ENCODE measurements at regions not wholly inside any gene's neighbourhood (a gene's known extent, or its start where the extent isn't known, plus 50 kb on each side); places are given as distances from the start of the nearest gene placed in this dataset.

DNA sequence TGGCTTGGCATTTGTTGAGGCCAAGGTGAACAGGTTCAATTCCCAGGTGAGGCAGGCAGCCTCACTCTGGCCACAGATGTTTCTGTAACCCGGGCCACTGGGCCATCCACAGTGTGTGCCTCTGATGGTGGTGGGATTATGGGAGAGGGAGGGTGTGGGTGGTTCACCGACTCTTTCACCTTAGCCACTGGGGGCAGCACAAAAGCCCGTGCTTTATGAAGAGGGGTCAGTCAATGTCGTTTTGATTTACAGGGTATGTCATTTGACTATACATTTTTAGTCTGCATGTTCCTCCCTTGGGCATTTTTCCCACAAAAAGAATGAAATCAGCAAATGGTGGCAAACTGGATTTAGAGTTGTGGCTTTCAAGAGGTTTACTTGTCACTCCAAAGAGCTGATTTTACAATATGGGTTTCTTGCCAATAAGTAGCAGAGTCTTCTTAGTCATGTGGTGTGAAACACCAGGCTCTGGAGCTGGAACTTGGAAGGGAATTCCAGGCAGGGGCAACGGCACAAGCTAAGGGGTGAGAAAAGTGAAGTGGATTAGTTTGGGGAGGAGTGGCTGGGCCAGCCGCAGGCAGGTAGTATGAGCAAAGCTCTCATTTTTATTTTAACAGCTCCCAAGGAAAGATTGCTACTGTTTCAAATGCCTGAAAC is 217.8 kb upstream of the ZBED5 start:
- no peak for DNase-seq

DNA sequence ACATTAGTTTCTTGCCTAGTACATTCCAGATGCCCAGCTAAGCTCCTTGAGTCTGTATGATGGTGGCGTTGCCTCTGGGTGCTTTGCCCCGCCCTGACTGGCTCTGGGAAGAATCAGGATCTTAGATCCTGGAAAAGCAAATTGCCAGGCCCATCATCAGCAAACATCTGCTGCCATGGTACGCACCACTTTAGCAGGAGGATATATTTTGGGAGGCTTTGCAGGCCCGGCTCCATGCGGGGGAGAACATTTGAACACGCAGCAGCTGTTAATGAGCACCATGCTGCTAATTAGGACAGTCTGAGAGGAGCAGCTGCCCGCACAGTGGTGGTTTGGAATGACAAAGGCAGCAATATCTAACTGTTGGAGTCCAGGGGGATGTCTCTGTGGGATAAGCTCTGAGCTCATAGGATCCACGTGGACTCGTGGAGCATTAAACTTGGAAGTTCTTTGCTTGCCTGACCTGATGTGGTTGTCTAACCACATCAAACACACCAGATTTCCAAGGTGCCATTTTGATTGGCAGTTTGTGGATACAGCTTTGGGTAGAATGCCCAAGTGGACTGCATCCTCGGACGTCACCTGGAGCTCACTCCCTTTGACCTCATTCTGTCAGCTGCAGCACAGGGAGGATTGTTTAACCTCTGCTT is 217.0 kb upstream of the ZBED5 start:
- DNase-seq, result no peak

- DNase-seq, result no peak
These were observed 216.1 kb upstream of the ZBED5 start for GRCh38 chr11:11073996-11074395.

- DNase-seq, result no peak
These were observed 214.2 kb upstream of the ZBED5 start for GRCh38 chr11:11072067-11072466.

DNA sequence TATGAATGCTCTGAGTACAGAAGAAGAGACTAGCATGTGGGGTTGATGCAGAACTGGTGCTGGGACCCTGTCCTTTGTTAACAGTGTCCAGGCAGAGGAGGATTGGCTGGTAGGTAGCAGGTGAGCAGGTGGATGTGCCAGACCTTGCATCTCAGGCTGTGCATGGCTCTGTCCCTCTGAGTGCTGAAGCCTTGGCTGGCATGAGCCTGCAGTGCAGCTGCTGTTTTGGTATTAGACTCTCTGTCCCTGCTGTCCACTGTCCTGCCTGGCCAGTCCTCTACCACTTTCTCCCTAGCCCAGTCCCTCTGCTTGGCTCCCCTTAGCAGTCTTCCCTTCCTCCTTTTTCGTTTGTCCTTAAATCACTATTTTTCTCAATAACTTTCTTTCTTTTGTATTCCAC is 213.6 kb upstream of the ZBED5 start:
- DNase-seq, result no peak

DNA sequence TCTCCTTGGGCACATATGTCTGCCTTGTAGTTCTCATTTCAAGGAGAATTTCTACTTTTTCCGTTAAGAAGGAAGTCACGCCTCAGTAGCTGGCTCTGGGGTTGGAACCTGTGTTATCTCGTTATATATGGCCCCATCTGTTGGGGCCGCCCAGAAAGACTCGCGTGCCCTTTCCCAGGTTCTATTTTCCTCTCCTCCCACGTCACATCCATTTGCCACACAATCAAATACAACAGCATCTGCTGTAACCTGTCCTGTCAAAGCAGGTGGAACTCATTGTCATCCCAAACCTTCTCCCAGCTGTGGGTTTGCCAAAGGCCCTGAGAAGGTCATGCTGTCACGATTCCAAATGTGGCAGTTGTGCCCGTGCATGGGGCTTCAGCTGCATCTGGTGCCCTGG is 213.1 kb upstream of the ZBED5 start:
- no peak for DNase-seq

DNA sequence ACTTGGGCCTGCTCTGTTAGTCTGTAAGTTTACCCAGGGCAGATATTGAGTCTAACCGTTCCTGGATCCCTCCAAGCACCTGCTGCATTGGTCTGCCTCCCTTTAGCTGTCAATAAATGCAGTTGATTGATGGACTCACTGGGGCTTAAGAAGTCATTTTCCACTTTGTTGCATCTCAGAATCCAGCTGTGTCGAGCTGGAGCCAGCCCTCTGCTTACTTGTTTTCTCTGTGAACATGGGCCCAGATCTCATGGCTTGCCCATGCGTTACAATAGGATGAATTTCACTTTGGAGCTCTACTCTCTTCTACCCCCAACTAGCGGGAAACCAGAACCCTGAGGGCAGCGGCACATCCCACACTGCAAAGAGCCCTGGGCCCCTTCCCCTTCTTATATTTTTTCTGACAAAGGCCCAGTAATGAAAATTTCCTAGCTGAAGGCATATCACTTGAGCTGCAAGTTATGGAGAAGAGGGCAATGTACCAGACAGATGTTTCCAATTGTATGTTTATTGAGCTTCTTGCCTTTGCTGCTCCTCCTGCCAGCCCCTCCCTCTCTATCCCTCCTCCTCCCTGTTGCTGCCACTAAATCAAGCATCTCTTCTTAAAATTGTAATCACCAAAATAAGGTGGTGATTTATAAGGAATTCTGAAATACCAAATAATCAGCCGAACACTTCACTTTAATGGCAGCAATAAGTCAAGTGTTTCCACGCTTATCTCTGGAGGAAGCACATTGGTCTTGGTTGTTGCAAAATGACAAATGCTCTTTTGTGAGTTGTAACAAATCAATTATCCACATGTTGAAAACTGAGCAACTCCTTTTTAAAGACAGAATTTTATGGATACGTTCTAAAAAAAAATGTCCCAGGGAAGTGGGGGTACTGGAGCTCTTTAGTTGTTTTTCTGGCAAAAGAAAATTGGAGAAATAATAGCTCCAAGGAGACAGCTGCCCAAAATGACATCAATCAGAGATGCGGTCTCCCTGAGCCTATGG is 212.3 kb upstream of the ZBED5 start:
- DNase-seq, result no peak

- no peak for DNase-seq
These were observed 210.3 kb upstream of the ZBED5 start for GRCh38 chr11:11068113-11068512.

DNA sequence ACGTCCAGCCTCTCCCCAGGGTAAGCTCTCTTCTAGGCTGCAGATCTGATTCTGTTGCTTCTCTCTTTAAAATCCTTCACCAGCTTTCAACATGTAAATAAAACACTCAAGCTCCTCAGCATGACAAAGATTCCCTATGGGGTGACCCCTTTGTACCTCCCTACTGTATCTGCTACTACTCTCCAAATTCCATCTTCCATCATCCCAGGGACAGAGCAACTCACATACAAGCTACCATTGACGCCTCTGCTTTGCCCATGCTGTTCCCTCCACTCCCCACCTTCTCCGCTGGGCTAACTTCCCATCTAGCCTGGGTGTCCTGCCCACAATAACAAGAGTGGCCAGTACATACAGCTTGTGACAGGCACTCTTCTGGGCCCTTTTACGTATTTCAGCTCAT is 207.5 kb upstream of the ZBED5 start:
- no peak for DNase-seq

DNA sequence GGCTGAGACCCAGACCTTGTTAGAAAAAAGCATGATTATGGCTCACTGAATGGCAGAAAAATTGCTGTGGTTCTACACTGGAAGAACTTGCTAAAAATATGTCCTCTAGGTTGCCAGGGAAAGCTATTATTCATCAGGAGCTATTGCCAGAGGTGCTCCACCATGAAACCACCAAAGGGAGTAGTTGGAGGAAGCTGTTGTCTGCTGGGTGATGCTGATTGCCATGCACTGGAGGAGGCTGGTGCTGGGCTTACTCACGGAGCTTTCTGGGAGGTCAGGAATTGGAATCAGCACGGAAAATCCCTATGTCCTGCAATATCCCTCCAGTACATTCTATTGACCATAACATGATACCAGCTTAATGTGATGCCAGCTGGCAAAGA is 199.6 kb upstream of the ZBED5 start:
- DNase-seq, result no peak

DNA sequence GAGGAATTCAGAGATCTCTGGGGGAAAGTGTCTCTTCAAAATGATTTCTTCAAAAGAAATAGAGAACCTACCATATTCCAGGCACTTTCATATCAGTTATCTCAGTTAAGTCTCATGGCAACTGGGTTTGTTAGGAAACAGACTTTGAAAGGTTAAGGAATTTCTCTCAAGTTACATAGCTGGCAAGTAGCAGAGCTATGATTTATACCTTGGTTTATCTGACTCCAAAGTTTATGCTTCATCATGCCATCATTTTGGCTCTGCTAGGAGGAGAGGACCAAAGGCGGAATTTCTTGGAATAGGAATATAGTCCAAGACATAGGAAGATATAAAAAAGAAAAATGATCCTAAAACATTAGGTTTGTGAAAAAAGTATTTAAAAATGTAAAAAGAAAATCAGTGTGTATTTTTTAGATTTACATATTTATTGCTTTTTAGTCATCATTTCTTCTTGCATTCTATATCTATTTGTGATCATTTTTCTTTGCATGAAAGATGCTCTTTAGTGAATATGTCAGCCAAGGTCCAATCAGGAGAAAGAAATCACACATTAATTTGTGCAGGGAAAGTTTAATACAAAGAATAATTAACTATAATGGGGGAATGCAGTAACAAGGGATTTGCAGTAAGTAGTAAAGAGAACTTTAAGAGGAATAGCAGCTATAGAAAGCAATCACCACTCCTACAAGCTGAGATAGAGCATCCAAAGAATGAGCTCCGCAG is 199.1 kb upstream of the ZBED5 start:
- no peak for DNase-seq

DNA sequence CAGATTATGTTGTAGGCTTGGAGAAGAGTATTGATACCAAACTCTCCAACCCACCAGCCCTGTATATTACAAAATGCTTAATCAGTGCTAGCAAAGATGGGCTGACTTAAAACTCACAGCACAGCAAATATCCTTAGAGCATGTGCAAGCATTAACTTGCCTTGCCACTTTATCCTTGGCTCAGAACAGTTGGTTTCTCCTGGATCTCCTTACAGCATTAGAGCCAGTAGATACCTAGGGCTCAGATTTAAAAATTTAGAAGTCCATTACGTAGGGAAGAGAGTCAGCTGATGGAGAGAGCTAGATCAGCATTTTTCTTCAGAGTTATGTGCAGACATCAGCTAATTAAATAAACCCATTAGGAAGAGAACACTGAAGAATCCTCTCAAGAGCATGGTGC is 198.5 kb upstream of the ZBED5 start:
- DNase-seq, result no peak

DNA sequence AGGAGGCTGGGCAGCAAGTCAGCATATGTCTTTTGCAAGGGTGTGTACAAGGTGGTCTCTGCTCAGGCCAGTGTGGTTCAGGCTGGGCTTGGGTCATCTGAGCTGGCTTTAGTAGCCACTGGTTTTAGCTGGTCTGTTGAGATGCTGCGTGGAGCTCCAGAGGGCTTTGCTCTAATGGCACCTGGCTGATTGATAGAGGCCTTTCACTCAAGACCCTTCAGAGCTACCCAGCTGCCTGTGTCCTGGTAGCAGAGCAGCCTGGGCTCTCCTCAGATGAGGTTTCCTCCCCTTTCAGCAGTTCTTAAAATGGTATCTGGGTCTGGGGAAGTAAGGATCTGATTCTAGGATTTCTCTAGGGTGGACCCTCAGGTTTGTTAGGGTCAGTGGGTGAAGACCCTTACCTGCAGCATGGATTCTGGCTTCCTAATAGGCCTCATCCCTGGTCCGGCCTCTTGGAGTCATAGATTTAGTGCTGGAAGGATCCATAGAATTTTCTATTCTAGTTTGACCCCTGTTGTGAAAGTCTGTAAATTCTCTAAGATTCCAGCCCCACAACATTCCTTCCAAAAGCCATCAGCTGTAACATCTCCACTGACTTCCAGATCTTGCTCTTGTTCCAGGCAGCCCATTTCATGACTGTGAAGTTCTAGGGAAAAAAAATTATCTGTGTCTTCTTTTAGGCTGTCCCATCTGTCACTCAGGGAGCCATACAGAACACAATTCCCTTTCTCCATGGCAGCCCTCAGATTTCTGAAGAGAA is 190.2 kb upstream of the ZBED5 start:
- no peak for DNase-seq

GRCh38 chr11:11046781-11047180 is 188.9 kb upstream of the ZBED5 start:
- no peak for DNase-seq

DNA sequence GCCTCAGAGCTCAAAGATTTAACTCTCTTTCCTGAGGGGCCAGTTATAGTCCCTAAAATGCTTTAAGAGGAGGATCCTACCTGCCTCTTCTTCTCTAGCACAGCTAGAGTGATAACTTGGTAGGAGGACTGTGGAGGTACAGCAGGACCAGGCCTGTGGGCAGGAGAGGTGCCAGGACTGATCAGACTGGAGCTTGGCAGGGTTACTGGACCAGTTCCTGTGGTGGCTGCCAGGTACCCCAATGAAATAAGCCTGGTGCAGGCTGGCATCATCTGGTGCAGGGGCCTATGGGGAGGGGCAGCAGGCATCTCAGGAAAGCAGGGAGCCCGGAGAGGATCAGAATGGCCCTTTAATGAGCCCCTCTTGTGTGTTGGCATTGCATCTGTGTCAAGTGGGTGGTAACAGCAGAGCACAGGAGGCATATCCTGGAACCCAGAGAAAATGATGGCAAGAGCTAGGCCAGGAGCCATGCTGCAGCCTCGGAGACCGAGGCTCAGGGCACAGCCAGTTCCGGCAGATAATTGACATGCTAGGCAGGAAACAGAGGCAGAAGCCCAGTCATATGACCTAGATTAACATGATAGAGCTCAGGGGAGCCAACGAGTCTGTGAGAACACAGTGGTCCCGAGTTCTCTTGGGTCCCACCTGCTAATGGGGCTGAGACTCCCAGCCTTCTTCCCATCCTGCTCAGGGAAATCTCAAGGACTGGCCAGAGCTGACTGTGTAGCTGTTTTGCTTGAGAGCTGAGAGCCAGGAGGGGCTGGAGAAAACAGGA is 187.5 kb upstream of the ZBED5 start:
- DNase-seq, result no peak

- no peak for DNase-seq
These were observed 186.4 kb upstream of the ZBED5 start for GRCh38 chr11:11044137-11044855.

DNA sequence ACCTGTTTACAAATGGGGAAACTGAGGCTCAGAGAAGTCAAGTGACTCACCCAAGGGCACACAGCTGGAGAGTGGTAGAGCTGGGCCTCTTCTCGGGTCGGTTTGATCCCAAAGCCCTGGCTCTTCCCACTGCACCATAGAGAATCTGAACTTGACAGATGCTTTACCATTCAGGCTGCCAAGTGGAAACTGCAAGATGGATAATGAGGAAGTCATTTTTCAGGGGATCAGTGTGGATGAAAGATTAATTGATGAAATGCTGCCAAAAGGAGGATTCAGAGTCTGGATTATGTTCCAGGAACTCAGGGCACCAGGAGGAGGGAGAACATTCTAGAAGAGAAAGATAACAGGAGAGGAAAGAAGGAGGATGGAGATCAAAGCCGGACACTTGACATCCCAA is 185.9 kb upstream of the ZBED5 start:
- no peak for DNase-seq

GRCh38 chr11:11039208-11039965 is 181.5 kb upstream of the ZBED5 start:
- no peak for DNase-seq

- no peak for DNase-seq
These were observed 180.9 kb upstream of the ZBED5 start for GRCh38 chr11:11038782-11039181.

GRCh38 chr11:11038352-11038751 is 180.5 kb upstream of the ZBED5 start:
- DNase-seq, result no peak

Data from NCI-H510A treated with DMSO at 0.1 percent for 48 hours (cell line).